Fibroblast of the aortic adventitia (primary cell): ENCODE measurements at regions not wholly inside any gene's neighbourhood (a gene's known extent, or its start where the extent isn't known, plus 50 kb on each side); places are given as distances from the start of the nearest gene placed in this dataset.
"Not testable (repeated sequence)": the region's sequence is repeated elsewhere in the genome, so short reads cannot be mapped to it uniquely, and the experiment has no call there.

Experiments
- DNase-seq: peaks from one replicate; pipeline ENCODE4 v3.0.0-alpha.2; 2010; ENCODE audit warnings: low read depth
- H3K4me3 ChIP-seq: 2 replicates; pipeline ENCODE4 v1.5.1; 2011; ENCODE audit warnings: low read depth, mild to moderate bottlenecking, control low read depth, low read length, moderate library complexity
- CTCF ChIP-seq: IDR thresholded peaks from 2 replicates; pipeline ENCODE4 v1.5.1; 2011; ENCODE audit warnings: mild to moderate bottlenecking, low read length, control low read depth, inconsistent platforms; ENCODE audit not compliant: insufficient read depth

GRCh38 chr2:7377916-7378569 lies 460.8 kb downstream of the RNF144A start:
- no peak overlapping the region for H3K4me3 ChIP-seq
- DNase-seq = no peak
- TF ChIP-seq CTCF = no peak

GRCh38 chr2:7378591-7378990 lies 461.4 kb downstream of the RNF144A start:
- no peak for TF ChIP-seq CTCF
- no peak overlapping the region for H3K4me3 ChIP-seq
- no peak for DNase-seq

- no peak for DNase-seq
- no peak overlapping the region for H3K4me3 ChIP-seq
- no peak for TF ChIP-seq CTCF
Observed at GRCh38 chr2:7379799-7380198, 462.6 kb downstream of the RNF144A start.

GRCh38 chr2:7384773-7385349 lies 467.6 kb downstream of the RNF144A start:
- TF ChIP-seq CTCF = no peak
- no peak overlapping the region for H3K4me3 ChIP-seq
- no peak for DNase-seq

- not testable (repeated sequence) for DNase-seq, H3K4me3 ChIP-seq
Observed at GRCh38 chr2:7390311-7390710, 473.1 kb downstream of the RNF144A start.

- no peak for DNase-seq
Observed at GRCh38 chr2:7392076-7392787, 475.0 kb downstream of the RNF144A start.

More at GRCh38 chr2:7392076-7392787, 475.0 kb downstream of the RNF144A start:
- no peak for TF ChIP-seq CTCF
- H3K4me3 ChIP-seq = no peak overlapping the region
